SK-N-MC (cell line): ENCODE measurements at regions not wholly inside any gene's neighbourhood (a gene's known extent, or its start where the extent isn't known, plus 50 kb on each side); places are given as distances from the start of the nearest gene placed in this dataset.
"Not testable (repeated sequence)": the region's sequence is repeated elsewhere in the genome, so short reads cannot be mapped to it uniquely, and the experiment has no call there.

Experiments used
- EZH2 ChIP-seq: fragments of 200-600 bp; sonication (generic); IDR thresholded peaks from one replicate; pipeline ENCODE4 v1.6.1; 2017; ENCODE audit warnings: antibody characterized with exemption
- POLR2AphosphoS5 ChIP-seq: IDR thresholded peaks from 2 replicates; pipeline ENCODE4 v1.6.1; 2012; ENCODE audit warnings: mild to moderate bottlenecking, low read depth, low read length, borderline replicate concordance

DNA sequence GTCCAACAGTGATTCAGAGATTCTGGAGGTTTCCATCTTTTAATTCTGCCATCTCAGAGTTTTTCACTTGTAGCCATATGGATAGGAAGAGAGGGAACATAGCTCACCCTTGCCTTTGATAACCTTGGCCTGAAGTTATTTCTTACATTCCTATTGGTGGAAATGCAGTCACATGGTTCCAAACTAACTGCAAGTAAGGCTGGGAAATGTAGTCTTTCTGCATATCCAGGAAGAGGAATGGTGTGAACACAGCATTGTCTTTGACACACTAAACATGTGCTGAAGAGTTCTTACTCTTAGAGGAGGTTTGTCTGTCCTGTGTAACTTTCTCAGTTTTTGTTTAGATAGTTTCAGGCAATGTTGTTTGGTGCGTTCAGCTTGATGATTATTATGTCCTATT, 78.7 kb downstream of the DEFB131A start:
- TF ChIP-seq EZH2, POLR2AphosphoS5: not testable (repeated sequence)
